SHP77 treated with DMSO at 0.1 percent for 48 hours (cell line): ENCODE measurements at regions not wholly inside any gene's neighbourhood (a gene's known extent, or its start where the extent isn't known, plus 50 kb on each side); places are given as distances from the start of the nearest gene placed in this dataset.

Experiments used
- DNase-seq: peaks from one replicate; lab custom pipeline; 2025; lab: John Stamatoyannopoulos, UW

DNA sequence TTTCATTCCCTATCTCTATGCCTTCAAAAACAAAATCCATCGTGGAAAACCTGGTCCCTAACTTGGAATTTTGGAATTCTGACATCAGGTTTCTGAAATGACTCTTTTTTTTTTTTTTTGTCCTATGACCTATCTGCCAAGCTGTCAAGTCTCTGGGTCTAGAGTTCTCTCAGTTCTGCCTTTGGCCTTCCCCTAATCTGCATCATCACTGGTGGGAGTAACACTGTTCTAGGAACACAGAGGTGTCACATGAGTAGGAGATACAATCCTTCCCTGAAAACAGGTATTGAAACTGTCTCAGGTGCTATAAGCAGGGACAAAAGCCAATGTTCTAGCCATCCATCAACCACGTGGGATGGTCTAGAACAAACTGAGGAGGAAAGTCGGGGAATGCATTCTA lies 142.0 kb upstream of the ATP1B1 start:
- no peak for DNase-seq

DNA sequence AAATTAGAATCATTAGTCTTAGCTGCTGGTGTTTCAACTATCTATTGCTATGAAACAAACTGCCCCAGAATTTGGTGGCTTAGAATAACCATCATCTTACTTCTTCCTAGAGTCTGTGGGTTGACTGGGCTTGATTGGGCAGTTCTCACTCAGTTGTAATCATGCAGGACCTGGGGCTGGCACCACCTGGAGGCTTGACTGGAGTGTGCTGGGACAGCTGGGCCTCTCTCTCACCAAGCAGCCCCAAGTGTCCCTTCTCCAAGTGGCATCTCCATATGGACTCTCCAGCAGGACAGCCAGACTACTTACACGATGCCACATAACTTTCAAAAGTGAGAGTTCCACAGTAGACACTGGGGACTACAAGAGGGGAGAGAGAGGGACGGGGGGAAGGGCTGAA lies 140.3 kb upstream of the ATP1B1 start:
- DNase-seq, result no peak

DNA sequence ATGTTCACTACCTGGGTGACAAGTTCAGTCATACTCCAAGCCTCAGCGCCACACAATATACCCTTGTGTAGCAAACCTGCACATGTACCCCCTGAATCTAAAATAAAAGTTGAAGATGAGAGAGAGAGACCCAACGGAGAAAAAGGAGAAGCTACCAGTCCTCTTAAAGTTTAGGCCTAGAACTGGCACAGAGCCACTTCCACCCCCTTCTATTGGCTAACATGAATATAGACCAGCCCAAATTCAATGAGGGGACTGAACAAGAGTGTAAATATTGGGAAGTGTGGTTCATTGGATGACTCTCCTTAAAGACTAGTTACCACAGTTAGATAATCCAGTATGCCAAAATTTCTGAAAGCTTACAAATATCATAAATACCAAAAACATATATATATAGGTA lies 139.9 kb upstream of the ATP1B1 start:
- no peak for DNase-seq

DNA sequence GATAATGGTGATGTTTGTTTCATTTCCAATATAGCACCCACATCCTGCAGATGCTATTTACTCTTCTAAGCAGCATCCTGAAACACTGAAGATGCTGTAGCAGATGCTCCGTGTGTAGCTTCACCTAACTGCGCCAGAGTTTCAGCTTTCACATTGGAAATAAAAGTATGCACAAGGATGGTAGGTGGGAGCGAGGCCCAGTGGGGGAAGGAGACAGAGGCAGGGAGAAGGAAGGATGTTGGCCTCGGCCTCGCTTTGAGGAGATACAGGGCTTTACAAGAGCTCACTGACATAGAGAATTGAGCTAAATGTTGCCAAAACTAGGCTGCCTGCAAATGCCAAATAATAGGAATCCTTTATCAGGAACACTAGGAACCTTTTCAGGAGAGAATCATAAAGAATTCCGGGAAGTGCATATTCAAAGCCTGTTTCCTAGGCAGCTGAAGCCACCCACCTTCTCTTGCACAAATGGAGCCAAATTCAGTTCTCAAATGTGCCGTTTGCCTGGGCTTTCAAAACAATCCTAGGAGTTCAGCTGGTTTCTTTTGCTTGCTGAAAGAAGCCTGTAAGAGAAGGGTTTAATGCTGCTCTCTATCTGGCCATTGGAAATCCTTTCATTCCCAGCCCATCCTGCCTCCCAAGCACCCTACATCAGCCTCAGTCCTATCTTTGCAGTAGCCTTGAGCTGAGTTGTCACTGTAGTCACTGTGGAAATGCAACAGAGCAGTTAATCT lies 135.4 kb upstream of the ATP1B1 start:
- no peak for DNase-seq

DNA sequence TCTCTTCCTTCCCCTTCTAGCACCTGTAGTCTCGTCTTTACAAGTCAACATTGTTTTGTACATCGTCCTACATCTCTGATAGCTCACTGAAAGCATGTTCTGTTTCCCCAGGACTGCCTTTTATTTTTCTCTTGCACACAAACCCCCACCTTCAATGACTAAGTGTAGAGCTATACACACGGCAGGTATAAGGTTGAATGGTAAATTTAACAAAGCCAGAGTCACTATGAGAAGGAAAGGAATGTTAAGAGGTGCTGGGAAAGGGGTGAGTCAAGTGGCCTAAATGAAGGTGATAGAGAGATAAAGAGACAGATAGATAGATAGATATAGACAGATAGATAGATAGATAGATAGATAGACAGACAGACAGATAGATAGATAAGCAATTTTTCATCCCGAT lies 134.3 kb upstream of the ATP1B1 start:
- DNase-seq, result no peak

DNA sequence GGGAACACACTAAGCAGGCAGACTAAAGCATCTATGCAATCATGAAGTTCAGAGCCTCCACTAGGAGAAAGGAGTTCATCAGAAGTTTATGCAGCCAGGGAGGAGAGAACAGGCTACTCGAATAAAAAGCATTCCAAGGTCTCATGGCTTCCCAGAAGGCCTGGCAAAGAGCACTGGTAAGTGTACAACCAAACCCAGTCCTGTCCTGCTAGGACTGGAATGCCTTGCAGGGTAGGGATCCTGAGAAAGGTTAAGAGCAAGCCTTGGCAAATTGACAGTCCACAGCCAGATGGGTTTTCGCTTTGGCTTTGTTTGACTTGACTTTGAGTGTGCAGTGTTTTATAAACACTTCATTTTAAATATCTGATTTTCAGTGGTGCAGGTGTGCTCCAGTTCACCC lies 133.6 kb upstream of the ATP1B1 start:
- DNase-seq, result peak; percentile 24

DNA sequence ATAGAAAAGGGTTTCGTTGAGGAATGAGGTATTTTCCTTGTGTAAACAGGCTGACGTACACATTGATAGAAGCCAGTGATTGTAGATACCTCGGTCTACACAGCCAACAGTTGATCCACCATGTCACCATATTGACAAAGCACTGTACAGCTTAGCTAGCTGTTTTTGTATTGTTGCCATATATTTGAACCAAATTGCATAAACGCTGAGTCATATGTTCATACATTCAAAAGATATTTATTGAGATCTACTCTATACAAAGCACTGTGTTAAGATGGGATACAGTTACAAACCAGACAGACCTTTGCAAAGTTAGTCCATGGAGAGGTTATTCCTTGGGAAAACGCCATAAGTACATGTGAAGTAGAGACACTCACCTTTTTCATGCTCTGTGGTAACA lies 132.4 kb upstream of the ATP1B1 start:
- no peak for DNase-seq

DNA sequence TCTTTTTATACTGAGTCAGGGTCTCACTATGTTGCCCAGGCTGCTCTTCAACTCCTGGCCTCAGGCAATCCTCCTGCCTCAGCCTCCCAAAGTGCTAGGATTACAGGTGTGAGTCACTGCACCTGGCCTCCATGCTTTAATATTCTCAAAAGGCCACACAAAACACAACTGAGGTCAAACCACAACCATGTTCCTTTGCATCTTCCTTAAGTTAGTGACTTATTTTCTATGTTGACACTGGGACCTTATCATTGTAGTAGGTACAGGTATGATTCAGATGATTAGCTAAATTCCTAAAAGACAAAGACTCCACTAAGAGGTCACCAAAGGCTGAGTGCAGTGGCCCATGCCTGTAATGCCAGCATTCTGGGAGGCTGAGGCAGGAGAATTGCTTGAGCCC lies 131.9 kb upstream of the ATP1B1 start:
- no peak for DNase-seq

DNA sequence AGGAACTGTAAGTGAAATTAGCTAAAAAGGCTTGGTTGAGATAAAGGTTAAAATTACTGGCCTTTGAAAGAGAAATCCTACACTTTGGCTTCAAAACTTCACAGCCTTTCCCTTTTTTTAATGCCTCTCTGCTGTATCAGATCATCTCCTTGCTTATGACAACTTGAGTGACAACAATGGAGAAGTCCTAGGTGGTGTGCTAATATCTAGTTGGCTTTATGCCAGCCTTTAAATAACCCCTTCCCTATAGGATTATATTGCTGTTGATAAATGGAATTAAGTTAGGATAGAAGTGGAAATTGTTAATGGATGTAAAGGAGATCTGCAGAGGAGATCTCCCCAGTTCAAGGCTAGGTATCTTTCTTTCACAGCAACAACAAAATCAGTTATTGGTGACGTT lies 130.2 kb upstream of the ATP1B1 start:
- no peak for DNase-seq

DNA sequence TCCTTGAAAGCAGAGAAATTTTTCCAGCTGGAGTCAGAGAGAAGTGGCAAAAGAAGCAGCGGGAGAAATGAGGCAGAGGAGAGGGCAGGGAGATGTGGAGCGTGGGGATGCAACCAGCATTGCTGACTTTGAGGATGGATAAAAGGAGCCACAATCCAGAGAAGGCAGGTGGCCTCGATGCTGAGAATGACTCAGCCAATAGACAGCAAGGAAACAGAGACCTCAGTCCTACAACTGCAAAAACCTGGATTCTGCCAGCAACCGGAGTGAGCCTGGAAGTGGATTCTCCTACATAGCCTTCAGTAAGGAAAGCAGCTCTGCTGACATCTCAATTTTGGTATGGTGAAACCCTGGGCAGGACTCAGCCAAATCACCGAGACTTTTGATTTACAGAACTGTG lies 128.9 kb upstream of the ATP1B1 start:
- DNase-seq, result no peak

DNA sequence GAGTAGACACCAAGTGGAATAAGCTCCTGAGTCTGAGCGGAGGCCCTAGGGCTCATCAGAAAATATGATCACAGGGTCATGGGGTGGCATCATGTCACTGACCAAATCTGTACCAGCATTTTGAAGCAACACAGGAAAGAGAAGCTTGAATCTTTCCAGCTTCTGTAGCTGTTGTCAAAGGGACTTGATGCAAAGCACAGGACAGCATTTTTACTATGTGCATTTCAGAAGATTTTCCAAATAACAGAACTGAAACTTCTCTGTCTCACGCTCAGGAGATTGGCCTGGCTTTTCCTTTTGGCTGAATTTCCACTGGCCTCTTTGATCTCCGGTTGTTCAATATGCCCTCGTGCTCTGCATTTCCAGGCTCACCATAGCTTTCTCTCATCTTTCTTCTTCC lies 127.2 kb upstream of the ATP1B1 start:
- DNase-seq, result no peak

DNA sequence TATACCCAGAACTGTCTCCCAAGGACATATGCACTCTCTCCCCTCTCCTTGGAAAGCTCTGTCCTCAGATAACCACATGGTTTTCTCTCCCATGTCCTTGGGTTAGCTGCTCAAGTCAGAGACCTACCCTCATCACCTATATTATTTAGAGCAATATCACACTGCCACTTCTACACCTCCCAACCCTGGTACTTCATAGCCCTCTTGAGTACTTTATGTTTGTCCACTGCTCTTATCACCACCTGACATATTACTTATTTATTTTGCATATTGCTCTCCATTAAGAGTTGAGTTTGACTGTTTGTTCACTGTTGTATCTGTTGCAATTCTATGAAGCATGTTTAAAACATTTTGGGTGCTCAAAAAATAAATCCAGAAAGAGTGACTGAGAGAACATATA lies 126.3 kb upstream of the ATP1B1 start:
- DNase-seq, result no peak

DNA sequence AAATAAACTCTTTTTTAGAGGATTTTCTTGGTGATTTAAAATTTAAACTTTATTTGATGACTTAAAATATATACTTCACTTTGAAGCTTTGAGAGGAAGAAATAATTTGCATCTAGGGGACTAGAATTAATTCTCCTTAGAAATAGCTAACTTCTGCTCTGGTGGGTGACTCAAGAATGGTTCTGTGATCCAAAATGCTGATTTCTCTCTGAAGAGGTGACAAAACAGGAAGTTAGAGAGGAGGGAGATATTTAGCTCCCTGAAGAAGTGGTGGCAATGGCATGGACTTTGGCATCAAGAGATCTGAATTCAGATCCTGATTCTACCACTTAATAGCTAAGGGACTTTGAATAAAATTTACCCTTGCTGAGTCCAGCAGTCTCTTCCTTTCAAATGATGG lies 125.8 kb upstream of the ATP1B1 start:
- DNase-seq, result no peak

DNA sequence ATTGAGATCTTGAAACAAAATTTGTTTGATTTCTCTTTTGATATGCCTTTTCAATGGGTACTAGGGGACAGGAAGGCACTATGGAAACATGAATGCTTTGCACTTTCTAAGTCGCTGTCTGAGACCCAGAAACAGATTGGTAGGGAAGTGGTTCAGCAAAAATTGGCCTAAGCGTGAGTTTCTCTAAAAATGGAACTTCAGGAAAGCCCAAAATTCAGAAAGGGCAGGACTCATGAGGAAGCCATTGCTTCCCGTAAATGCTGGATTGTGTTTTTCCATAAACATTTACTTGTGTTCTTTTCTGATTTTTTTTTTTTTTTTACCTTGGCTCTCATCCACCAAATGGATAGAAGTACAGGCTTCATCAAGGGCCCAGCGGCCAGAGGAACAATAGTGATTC lies 123.7 kb upstream of the ATP1B1 start:
- DNase-seq, result no peak

DNA sequence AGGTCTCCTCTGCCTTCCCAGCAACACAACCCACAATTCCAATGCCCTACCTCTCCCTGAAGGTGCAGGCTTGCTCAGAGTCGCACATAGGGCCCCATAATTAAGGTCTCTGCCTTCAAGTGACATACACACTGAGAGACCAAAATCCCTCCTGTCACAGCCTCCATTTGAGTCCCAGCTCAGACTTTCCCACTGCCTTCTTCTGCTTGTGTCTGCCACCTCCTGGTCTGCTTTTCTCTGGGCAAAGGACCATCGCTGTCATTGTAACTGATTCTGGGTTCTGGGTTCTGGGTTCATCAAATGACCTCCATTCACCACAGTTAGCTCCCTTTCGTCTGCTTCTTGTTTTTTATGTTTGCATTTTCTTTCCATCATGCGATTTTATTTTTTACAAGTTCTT lies 119.2 kb upstream of the ATP1B1 start:
- no peak for DNase-seq

DNA sequence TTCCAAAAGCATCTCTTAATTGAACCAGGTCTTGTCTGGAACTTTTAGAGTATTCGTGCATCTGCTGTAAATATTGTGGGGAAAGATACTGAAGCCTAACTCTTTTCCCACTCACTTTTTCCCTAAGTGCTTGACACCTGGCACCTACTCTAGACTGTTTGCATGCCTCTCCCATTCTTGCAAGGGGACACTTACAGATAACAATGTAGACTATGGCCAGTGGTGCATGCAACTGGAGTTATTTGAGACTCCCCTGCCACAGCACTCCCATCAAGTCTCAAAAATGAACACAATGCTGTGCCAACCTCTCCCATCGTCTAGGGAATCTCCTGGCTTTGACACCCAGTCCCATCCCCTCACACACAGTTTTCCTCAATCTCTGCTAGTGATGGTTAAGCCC lies 118.6 kb upstream of the ATP1B1 start:
- DNase-seq, result no peak

DNA sequence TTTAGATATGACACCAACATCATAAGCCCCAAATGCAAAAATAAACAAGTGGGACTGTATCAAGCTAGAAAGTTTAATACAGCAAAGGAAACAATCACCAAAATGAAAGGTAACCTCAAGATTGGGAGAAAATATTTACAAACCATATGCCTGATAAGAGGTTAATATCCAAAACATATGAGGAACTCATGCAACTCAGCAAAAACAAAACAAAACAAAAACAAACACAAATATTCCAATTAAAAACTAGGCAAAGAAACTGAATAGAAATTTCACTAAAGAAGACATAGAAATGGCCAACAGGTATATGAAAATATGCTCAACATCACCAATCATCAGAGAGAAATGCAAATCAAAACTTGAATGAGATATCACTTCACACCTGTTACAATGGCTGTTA lies 116.5 kb upstream of the ATP1B1 start:
- DNase-seq, result no peak

DNA sequence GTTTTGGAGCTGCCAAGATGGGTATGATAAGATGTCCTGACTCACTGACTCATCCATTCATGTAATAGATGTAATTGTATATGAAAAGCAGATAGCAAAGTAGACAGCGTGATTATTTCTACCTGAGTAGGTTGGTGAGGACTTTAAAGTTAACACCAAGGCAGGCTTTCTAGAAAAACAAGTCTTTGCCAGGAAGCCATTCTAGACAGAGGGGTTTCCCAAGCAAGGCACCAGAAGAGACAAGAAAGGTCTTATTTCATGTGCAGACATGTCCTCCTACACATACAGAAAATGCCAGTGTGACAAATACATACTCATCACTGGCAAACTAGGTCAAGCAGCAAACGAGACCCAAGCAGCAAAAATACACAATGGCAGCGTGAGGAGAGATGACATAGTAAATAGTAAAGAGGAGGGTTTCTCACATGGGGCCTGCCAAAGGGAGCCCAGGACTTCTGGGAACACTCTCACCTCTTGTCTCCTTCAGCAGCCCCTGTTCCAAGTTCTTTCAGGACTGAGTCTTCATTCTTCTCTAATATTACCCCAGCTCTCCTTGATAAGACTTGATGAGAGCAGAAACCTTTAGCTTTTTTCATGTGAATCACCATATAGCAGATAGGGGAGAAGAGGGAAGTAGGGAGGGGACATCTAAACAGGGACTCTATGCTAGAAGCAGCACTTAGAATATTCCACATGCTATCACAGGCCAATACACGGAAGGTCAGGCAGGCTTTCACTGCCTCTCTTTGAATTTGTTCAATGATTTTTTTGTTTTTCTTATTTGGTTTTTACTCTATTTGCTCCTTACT lies 114.6 kb upstream of the ATP1B1 start:
- DNase-seq, result no peak

DNA sequence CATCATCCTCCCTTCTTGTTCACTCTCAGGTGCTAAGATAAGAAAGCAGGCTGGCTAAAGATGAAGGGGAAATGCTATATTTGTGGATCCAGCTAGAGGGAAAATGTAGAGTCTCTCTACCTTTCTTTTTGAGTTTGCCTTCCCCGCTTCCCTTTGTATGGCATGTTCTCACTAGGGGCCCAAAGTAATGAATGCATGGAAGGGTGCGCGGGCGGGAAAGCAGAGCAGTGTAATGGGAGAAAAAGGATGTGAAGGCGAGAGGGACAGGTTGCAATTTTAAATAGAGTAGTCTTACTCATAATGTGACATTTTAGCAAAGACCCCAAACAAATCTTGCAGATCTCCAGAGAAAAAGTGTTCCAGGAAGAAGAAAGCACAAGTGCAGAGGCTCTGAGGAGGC lies 105.1 kb upstream of the ATP1B1 start:
- no peak for DNase-seq

DNA sequence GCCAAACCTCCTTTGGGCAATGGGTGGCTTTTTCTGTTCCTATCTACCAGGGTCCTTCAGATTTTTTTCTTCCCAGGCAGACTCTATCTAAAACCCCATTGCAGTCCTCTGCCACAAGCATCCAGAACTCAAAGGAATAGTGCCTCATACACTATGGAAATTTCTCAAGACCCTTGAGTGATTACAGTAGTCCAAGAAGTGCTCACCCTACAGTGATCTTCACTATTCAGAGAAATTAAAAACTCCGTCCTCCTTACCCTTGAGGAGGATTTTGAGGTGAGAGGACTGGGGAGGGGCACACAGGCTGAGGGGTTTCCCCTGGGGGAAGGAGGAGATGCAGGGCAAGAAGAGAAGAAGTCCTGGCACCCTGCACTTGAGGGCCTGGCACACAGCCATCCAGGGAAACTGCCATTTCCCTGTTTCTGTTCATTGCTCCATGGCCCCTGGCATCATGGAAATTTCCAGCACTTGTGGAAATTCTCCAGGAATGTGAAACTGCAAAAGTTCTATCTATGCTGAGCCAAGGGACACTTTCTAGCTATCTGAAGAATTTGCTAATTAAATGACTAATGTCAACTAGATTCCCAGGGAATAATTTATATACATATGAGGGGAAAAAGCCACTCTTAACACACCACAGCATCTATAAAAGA lies 102.5 kb upstream of the ATP1B1 start:
- DNase-seq, result no peak

DNA sequence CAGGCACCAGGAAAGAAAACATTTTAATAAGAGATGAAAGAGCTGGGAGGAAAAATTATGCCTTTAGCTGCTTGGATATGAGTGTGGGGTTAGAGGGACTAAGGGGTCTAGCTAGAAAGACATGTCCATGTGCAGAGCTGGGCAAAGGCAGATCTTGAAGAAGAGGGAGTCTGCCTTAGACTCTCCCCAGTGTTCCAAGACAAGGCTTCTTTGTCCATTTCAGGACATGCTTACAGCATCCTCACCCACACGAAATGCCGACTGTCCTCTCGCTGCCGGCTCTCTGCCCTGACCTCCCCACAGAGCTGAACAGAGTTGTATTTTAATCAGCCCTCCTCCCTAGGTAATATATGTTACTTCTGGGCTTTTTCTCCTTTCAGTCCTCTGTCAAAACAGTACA lies 100.7 kb upstream of the ATP1B1 start:
- DNase-seq, result no peak

DNA sequence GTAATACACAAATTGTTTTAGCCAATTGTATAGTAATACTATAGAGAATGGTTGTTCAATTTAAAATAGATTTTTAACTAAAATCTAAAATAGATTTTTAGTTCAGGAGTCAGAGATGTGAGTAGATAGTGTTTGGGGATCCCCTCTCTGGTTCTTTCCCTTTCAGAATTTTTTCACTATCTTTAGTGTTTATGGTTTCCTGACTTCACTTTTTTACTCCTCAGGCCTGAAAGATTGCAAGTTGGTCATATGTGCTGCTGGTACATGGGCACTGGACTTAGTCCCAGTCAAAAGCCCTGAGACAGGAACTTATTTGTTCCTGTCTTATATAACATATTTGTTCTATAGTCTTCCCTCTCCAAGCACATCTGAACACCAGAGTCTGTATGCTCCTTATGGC lies 96.8 kb upstream of the ATP1B1 start:
- no peak for DNase-seq

DNA sequence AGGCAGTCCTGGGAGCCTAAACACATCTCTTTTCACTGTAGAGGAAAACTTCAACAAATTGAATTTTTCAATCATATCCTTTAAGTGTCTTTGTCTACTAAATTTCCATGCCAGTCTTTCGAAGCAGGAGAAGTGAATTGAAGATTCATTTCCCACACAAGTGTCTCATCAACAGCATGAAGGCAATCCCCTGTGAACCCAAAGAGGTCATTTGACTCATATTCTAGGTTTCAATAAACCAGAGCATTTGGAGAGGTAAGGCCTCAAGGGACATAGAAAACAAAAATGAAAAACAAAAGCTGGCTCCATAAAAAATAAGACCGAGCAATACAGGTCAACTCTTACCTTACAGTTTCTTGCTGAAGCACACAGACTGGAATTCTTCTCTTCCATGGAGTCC lies 94.1 kb upstream of the ATP1B1 start:
- DNase-seq, result no peak
